ENCODE measurements at regions not wholly inside any gene's neighbourhood (a gene's known extent, or its start where the extent isn't known, plus 50 kb on each side); places are given as distances from the start of the nearest gene placed in this dataset.
A peak's percentile ranks its signal among the peaks of the same experiment; 100 is the strongest.

- Histone ChIP-seq H3K9ac (ENCODE audit: low read depth, low read length) (no peak overlapping the region), H3K4me2 (ENCODE audit: low read length) (no peak overlapping the region), H3K9me3 (replicated peaks; ENCODE audit: low read length) (no peaks in the 10 kb centered on the region), H3K36me3 (ENCODE audit: insufficient read depth, low read length) (no peaks in the 10 kb centered on the region), H3K4me1 (ENCODE audit: control insufficient read depth, insufficient read depth, low read length) (peaks cover 18% of the 10 kb centered on the region), H3K27me3 (ENCODE audit: control insufficient read depth, insufficient read depth, low read length) (no peaks in the 10 kb centered on the region), H3K4me3 (ENCODE audit: low read length) (no peak overlapping the region)
These were observed 70.8 kb upstream of the TMCC3 start for GRCh38 chr12:94721173-94721572.

GRCh38 chr12:94718114-94718513, 67.8 kb upstream of the TMCC3 start:
- Histone ChIP-seq H3K27me3 (ENCODE audit: control insufficient read depth, insufficient read depth, low read length) (no peaks in the 10 kb centered on the region), H3K4me2 (ENCODE audit: low read length) (no peak overlapping the region), H3K9me3 (replicated peaks; ENCODE audit: low read length) (no peaks in the 10 kb centered on the region), H3K4me1 (ENCODE audit: control insufficient read depth, insufficient read depth, low read length) (peaks cover 29% of the 10 kb centered on the region), H3K36me3 (ENCODE audit: insufficient read depth, low read length) (no peaks in the 10 kb centered on the region), H3K4me3 (ENCODE audit: low read length) (no peak overlapping the region), H3K9ac (ENCODE audit: low read depth, low read length) (no peak overlapping the region)

GRCh38 chr12:94717656-94718055, 67.3 kb upstream of the TMCC3 start:
- H3K4me1 ChIP-seq (ENCODE audit: control insufficient read depth, insufficient read depth, low read length) = peaks cover 29% of the 10 kb centered on the region
- no peak overlapping the region for H3K9ac ChIP-seq (ENCODE audit: low read depth, low read length)
- H3K27me3 ChIP-seq (ENCODE audit: control insufficient read depth, insufficient read depth, low read length) = no peaks in the 10 kb centered on the region
- H3K4me2 ChIP-seq (ENCODE audit: low read length) = no peak overlapping the region
- no peaks in the 10 kb centered on the region for H3K36me3 ChIP-seq (ENCODE audit: insufficient read depth, low read length)
- no peak overlapping the region for H3K4me3 ChIP-seq (ENCODE audit: low read length)
- H3K9me3 ChIP-seq (replicated peaks; ENCODE audit: low read length) = no peaks in the 10 kb centered on the region

GRCh38 chr12:94717108-94717507, 66.8 kb upstream of the TMCC3 start:
- peaks cover 29% of the 10 kb centered on the region for H3K4me1 ChIP-seq (ENCODE audit: control insufficient read depth, insufficient read depth, low read length)
- H3K27me3 ChIP-seq (ENCODE audit: control insufficient read depth, insufficient read depth, low read length) = no peaks in the 10 kb centered on the region
- H3K9me3 ChIP-seq (replicated peaks; ENCODE audit: low read length) = no peaks in the 10 kb centered on the region
- H3K36me3 ChIP-seq (ENCODE audit: insufficient read depth, low read length) = no peaks in the 10 kb centered on the region
- peak overlapping the region; percentile 35 for H3K4me2 ChIP-seq (ENCODE audit: low read length)
- H3K9ac ChIP-seq (ENCODE audit: low read depth, low read length) = no peak overlapping the region
- H3K4me3 ChIP-seq (ENCODE audit: low read length) = no peak overlapping the region

- Histone ChIP-seq H3K9me3 (replicated peaks; ENCODE audit: low read length) (no peaks in the 10 kb centered on the region), H3K9ac (ENCODE audit: low read depth, low read length) (no peak overlapping the region), H3K4me2 (ENCODE audit: low read length) (no peak overlapping the region), H3K4me1 (ENCODE audit: control insufficient read depth, insufficient read depth, low read length) (peaks cover 29% of the 10 kb centered on the region), H3K27me3 (ENCODE audit: control insufficient read depth, insufficient read depth, low read length) (no peaks in the 10 kb centered on the region), H3K4me3 (ENCODE audit: low read length) (no peak overlapping the region), H3K36me3 (ENCODE audit: insufficient read depth, low read length) (no peaks in the 10 kb centered on the region)
These were observed 66.0 kb upstream of the TMCC3 start for GRCh38 chr12:94716339-94716738.

- peaks cover 29% of the 10 kb centered on the region for H3K4me1 ChIP-seq (ENCODE audit: control insufficient read depth, insufficient read depth, low read length)
- H3K4me3 ChIP-seq (ENCODE audit: low read length) = no peak overlapping the region
- H3K9me3 ChIP-seq (replicated peaks; ENCODE audit: low read length) = no peaks in the 10 kb centered on the region
- no peak overlapping the region for H3K4me2 ChIP-seq (ENCODE audit: low read length)
- no peak overlapping the region for H3K9ac ChIP-seq (ENCODE audit: low read depth, low read length)
- no peaks in the 10 kb centered on the region for H3K36me3 ChIP-seq (ENCODE audit: insufficient read depth, low read length)
- H3K27me3 ChIP-seq (ENCODE audit: control insufficient read depth, insufficient read depth, low read length) = no peaks in the 10 kb centered on the region
These were observed 64.2 kb upstream of the TMCC3 start for GRCh38 chr12:94714378-94715114.

GRCh38 chr12:94712815-94713515, 62.6 kb upstream of the TMCC3 start:
- peaks cover 29% of the 10 kb centered on the region for H3K4me1 ChIP-seq (ENCODE audit: control insufficient read depth, insufficient read depth, low read length)
- H3K9ac ChIP-seq (ENCODE audit: low read depth, low read length) = no peak overlapping the region
- no peaks in the 10 kb centered on the region for H3K9me3 ChIP-seq (replicated peaks; ENCODE audit: low read length)
- H3K27me3 ChIP-seq (ENCODE audit: control insufficient read depth, insufficient read depth, low read length) = peaks cover under 1% of the 10 kb centered on the region
- no peak overlapping the region for H3K4me2 ChIP-seq (ENCODE audit: low read length)
- H3K36me3 ChIP-seq (ENCODE audit: insufficient read depth, low read length) = no peaks in the 10 kb centered on the region
- no peak overlapping the region for H3K4me3 ChIP-seq (ENCODE audit: low read length)

GRCh38 chr12:94710933-94711332, 60.6 kb upstream of the TMCC3 start:
- no peak overlapping the region for H3K4me2 ChIP-seq (ENCODE audit: low read length)
- no peak overlapping the region for H3K4me3 ChIP-seq (ENCODE audit: low read length)
- peaks cover 3% of the 10 kb centered on the region for H3K27me3 ChIP-seq (ENCODE audit: control insufficient read depth, insufficient read depth, low read length)
- no peak overlapping the region for H3K9ac ChIP-seq (ENCODE audit: low read depth, low read length)
- H3K9me3 ChIP-seq (replicated peaks; ENCODE audit: low read length) = no peaks in the 10 kb centered on the region
- H3K4me1 ChIP-seq (ENCODE audit: control insufficient read depth, insufficient read depth, low read length) = peaks cover 10% of the 10 kb centered on the region
- H3K36me3 ChIP-seq (ENCODE audit: insufficient read depth, low read length) = no peaks in the 10 kb centered on the region

- H3K4me2 ChIP-seq (ENCODE audit: low read length) = no peak overlapping the region
- H3K9ac ChIP-seq (ENCODE audit: low read depth, low read length) = no peak overlapping the region
- H3K36me3 ChIP-seq (ENCODE audit: insufficient read depth, low read length) = no peaks in the 10 kb centered on the region
- peaks cover 13% of the 10 kb centered on the region for H3K4me1 ChIP-seq (ENCODE audit: control insufficient read depth, insufficient read depth, low read length)
- peaks cover 3% of the 10 kb centered on the region for H3K27me3 ChIP-seq (ENCODE audit: control insufficient read depth, insufficient read depth, low read length)
- no peak overlapping the region for H3K4me3 ChIP-seq (ENCODE audit: low read length)
- no peaks in the 10 kb centered on the region for H3K9me3 ChIP-seq (replicated peaks; ENCODE audit: low read length)
These were observed 57.5 kb upstream of the TMCC3 start for GRCh38 chr12:94707892-94708291.

GRCh38 chr12:94707036-94707435, 56.7 kb upstream of the TMCC3 start:
- no peaks in the 10 kb centered on the region for H3K9me3 ChIP-seq (replicated peaks; ENCODE audit: low read length)
- H3K4me2 ChIP-seq (ENCODE audit: low read length) = no peak overlapping the region
- no peaks in the 10 kb centered on the region for H3K36me3 ChIP-seq (ENCODE audit: insufficient read depth, low read length)
- H3K4me3 ChIP-seq (ENCODE audit: low read length) = no peak overlapping the region
- peaks cover 13% of the 10 kb centered on the region for H3K4me1 ChIP-seq (ENCODE audit: control insufficient read depth, insufficient read depth, low read length)
- H3K27me3 ChIP-seq (ENCODE audit: control insufficient read depth, insufficient read depth, low read length) = peaks cover 7% of the 10 kb centered on the region
- H3K9ac ChIP-seq (ENCODE audit: low read depth, low read length) = no peak overlapping the region

GRCh38 chr12:94706250-94706661, 55.9 kb upstream of the TMCC3 start:
- Histone ChIP-seq H3K36me3 (ENCODE audit: insufficient read depth, low read length) (no peaks in the 10 kb centered on the region), H3K9ac (ENCODE audit: low read depth, low read length) (no peak overlapping the region), H3K4me1 (ENCODE audit: control insufficient read depth, insufficient read depth, low read length) (peaks cover 13% of the 10 kb centered on the region), H3K9me3 (replicated peaks; ENCODE audit: low read length) (no peaks in the 10 kb centered on the region), H3K4me3 (ENCODE audit: low read length) (no peak overlapping the region), H3K4me2 (ENCODE audit: low read length) (no peak overlapping the region), H3K27me3 (ENCODE audit: control insufficient read depth, insufficient read depth, low read length) (peaks cover 12% of the 10 kb centered on the region)

GRCh38 chr12:94705676-94706075, 55.3 kb upstream of the TMCC3 start:
- H3K27me3 ChIP-seq (ENCODE audit: control insufficient read depth, insufficient read depth, low read length) = peaks cover 12% of the 10 kb centered on the region
- H3K4me2 ChIP-seq (ENCODE audit: low read length) = no peak overlapping the region
- H3K9me3 ChIP-seq (replicated peaks; ENCODE audit: low read length) = no peaks in the 10 kb centered on the region
- no peak overlapping the region for H3K4me3 ChIP-seq (ENCODE audit: low read length)
- H3K9ac ChIP-seq (ENCODE audit: low read depth, low read length) = no peak overlapping the region
- no peaks in the 10 kb centered on the region for H3K36me3 ChIP-seq (ENCODE audit: insufficient read depth, low read length)
- peaks cover 13% of the 10 kb centered on the region for H3K4me1 ChIP-seq (ENCODE audit: control insufficient read depth, insufficient read depth, low read length)
